IMR-90 (cell line): ENCODE measurements at regions not wholly inside any gene's neighbourhood (a gene's known extent, or its start where the extent isn't known, plus 50 kb on each side); places are given as distances from the start of the nearest gene placed in this dataset.

ENCODE experiments used
- ATAC-seq: fragments of 200-7000 bp; cut with Tn5 transposase; 2 replicates; pipeline ENCODE4 v1.9.1; 2020; ENCODE audit warnings: low read depth, mild to moderate bottlenecking, moderate library complexity
- BruUV-seq: library from RNA; stranded (reverse); fragments of 400-500 nt; replicated peaks from 2 replicates; lab custom pipeline; 2021; lab: Mats Ljungman, UMichigan
- CTCF ChIA-PET: fragments of 300-600 bp; formaldehyde crosslinking; extraction: SDS; loops from one replicate; lab custom pipeline; 2021; ENCODE audit warnings: antibody characterized with exemption; lab: Yijun Ruan, JAX
- POLR2A ChIA-PET: fragments of 300-600 bp; sonication (Branson Sonifier 250); formaldehyde crosslinking; loops from one replicate; lab custom pipeline; 2022; ENCODE audit warnings: antibody characterized with exemption; ENCODE audit not compliant: unreplicated experiment; lab: Charles Lee
- DNase-seq: peaks from one replicate; pipeline ENCODE4 v3.0.0; 2013
- H2AFZ ChIP-seq: replicated peaks from 2 replicates; pipeline ENCODE3; 2013; ENCODE audit warnings: low read length, mild to moderate bottlenecking; ENCODE audit not compliant: poor library complexity
- H2AK5ac ChIP-seq: 2 replicates; pipeline ENCODE4 v1.6.1; 2013; ENCODE audit warnings: low read depth, low read length, inconsistent platforms
- H2AK9ac ChIP-seq: replicated peaks from 2 replicates; pipeline ENCODE3; 2013; ENCODE audit warnings: mild to moderate bottlenecking, low read depth, low read length, moderate library complexity; ENCODE audit not compliant: poor library complexity
- H2BK120ac ChIP-seq: 2 replicates; pipeline ENCODE4 v1.6.1; 2013; ENCODE audit warnings: low read depth, low read length, inconsistent platforms
- H2BK15ac ChIP-seq: 3 replicates; pipeline ENCODE4 v1.6.1; 2013; ENCODE audit warnings: low read depth, low read length, inconsistent platforms
- H2BK20ac ChIP-seq: 2 replicates; pipeline ENCODE4 v1.6.1; 2013; ENCODE audit warnings: low read depth, mild to moderate bottlenecking, inconsistent platforms, low read length, moderate library complexity
- H2BK5ac ChIP-seq: 2 replicates; pipeline ENCODE4 v1.6.1; 2013; ENCODE audit warnings: mild to moderate bottlenecking, low read depth, low read length, inconsistent platforms; ENCODE audit not compliant: poor library complexity, severe bottlenecking
- H3K14ac ChIP-seq: replicated peaks from 2 replicates; pipeline ENCODE4 v1.6.1; 2013; ENCODE audit warnings: low read depth, low read length, inconsistent platforms
- H3K18ac ChIP-seq: 2 replicates; pipeline ENCODE4 v1.6.1; 2013; ENCODE audit warnings: low read depth, low read length, control low read depth
- H3K23ac ChIP-seq: 2 replicates; pipeline ENCODE4 v1.6.1; 2013; ENCODE audit warnings: low read depth, low read length, inconsistent platforms
- H3K27ac ChIP-seq: 2 replicates; pipeline ENCODE4 v1.5.1; 2013; ENCODE audit warnings: mild to moderate bottlenecking, control low read depth, low read length; ENCODE audit not compliant: insufficient read depth
- H3K27me3 ChIP-seq: 2 replicates; pipeline ENCODE4 v1.6.1; 2013; ENCODE audit warnings: low read length; ENCODE audit not compliant: control insufficient read depth, insufficient read depth
- H3K36me3 ChIP-seq: 2 replicates; pipeline ENCODE4 v1.6.1; 2013; ENCODE audit warnings: low read length, mixed read lengths; ENCODE audit not compliant: control insufficient read depth, insufficient read depth
- H3K4ac ChIP-seq: 2 replicates; pipeline ENCODE4 v1.6.1; 2013; ENCODE audit warnings: low read depth, low read length, inconsistent platforms
- H3K4me1 ChIP-seq: 2 replicates; pipeline ENCODE4 v1.6.1; 2013; ENCODE audit warnings: low read length, mixed read lengths; ENCODE audit not compliant: control insufficient read depth, insufficient read depth
- H3K4me2 ChIP-seq: 2 replicates; pipeline ENCODE4 v1.6.1; 2013; ENCODE audit warnings: low read depth, mild to moderate bottlenecking, control low read depth, low read length, moderate library complexity
- H3K4me3 ChIP-seq: 2 replicates; pipeline ENCODE4 v1.5.1; 2013; ENCODE audit warnings: low read depth, mild to moderate bottlenecking, control low read depth, low read length, moderate library complexity; ENCODE audit not compliant: insufficient read depth
- H3K56ac ChIP-seq: 2 replicates; pipeline ENCODE4 v1.6.1; 2013; ENCODE audit warnings: low read length, inconsistent platforms; ENCODE audit not compliant: insufficient read depth; ENCODE audit errors: extremely low read depth
- H3K79me1 ChIP-seq, 2 experiments: 2 replicates each; pipeline ENCODE4 v1.6.1; 2013; ENCODE audit warnings: low read length in 2 of 2, inconsistent platforms in 1 of 2, low read depth in 1 of 2
- H3K9ac ChIP-seq: 2 replicates; pipeline ENCODE4 v1.6.1; 2013; ENCODE audit warnings: low read depth, low read length, control low read depth
- H3K9me1 ChIP-seq: 2 replicates; pipeline ENCODE4 v1.6.1; 2013; ENCODE audit warnings: low read length, inconsistent platforms; ENCODE audit not compliant: insufficient read depth
- H3K9me3 ChIP-seq: 2 replicates; pipeline ENCODE4 v1.6.1; 2013; ENCODE audit warnings: low read length; ENCODE audit not compliant: control insufficient read depth, insufficient read depth
- H4K20me1 ChIP-seq: 2 replicates; pipeline ENCODE4 v1.6.1; 2013; ENCODE audit warnings: low read length, inconsistent platforms; ENCODE audit not compliant: insufficient read depth
- H4K5ac ChIP-seq: 2 replicates; pipeline ENCODE4 v1.6.1; 2013; ENCODE audit warnings: mild to moderate bottlenecking, low read depth, low read length, control low read depth
- H4K8ac ChIP-seq, 2 experiments: 2 replicates each; pipeline ENCODE4 v1.6.1; 2013; ENCODE audit warnings: low read depth in 2 of 2, low read length in 2 of 2, control low read depth in 1 of 2, inconsistent platforms in 1 of 2
- H4K91ac ChIP-seq: 2 replicates; pipeline ENCODE4 v1.6.1; 2013; ENCODE audit warnings: low read depth, low read length, inconsistent platforms; ENCODE audit not compliant: insufficient read depth
- FOS ChIP-seq: fragments of 150-350 bp; IDR thresholded peaks from 2 replicates; pipeline ENCODE4 v1.6.1; 2016; ENCODE audit warnings: low read depth, low read length
- POLR2A ChIP-seq: IDR thresholded peaks from 2 replicates; pipeline ENCODE4 v1.6.1; 2012; ENCODE audit warnings: mild to moderate bottlenecking, low read depth, low read length
- RAD21 ChIP-seq: IDR thresholded peaks from 2 replicates; pipeline ENCODE4 v1.6.1; 2012; ENCODE audit warnings: low read length, improper control_type of control experiment
- SMC3 ChIP-seq: fragments of 150-350 bp; IDR thresholded peaks from 2 replicates; pipeline ENCODE4 v1.6.1; 2016; ENCODE audit warnings: low read depth, mild to moderate bottlenecking, antibody characterized with exemption, low read length, moderate library complexity
- USF2 ChIP-seq: fragments of 150-350 bp; IDR thresholded peaks from 2 replicates; pipeline ENCODE4 v1.6.1; 2017; ENCODE audit warnings: mild to moderate bottlenecking, antibody characterized with exemption, low read length, low read depth
- WGBS, 2 experiments: methylation state at CpG; one replicate each; pipeline versions ENCODE4 v1.1.5 to v1.1.7; 2013; ENCODE audit warnings: missing lambda C conversion rate in 2 of 2; ENCODE audit not compliant: insufficient read length in 1 of 2; ENCODE audit errors: extremely low coverage in 2 of 2; 5-methylcytosine and 5-hydroxymethylcytosine counted together
- dilution Hi-C: fragments of 300-500 bp; cut with HindIII; formaldehyde crosslinking; loops from one replicate; pipeline ENCODE4 v1.14.3; 2018; ENCODE audit warnings: low sequenced_read_pairs; ENCODE audit not compliant: unreplicated experiment
- in situ Hi-C: fragments of 300-500 bp; cut with MboI; formaldehyde crosslinking; loops from 3 replicates; pipeline ENCODE4 v1.14.3; 2019; ENCODE audit warnings: low sequenced_read_pairs, inconsistent platforms, mixed read lengths
- intact Hi-C: fragments of 100-400 bp; cut with micrococcal nuclease; formaldehyde crosslinking; loops from 2 replicates; pipeline ENCODE4 v1.10.0; 2022

GRCh38 chr12:91892081-91892855 lies 253.4 kb downstream of the BTG1 start:
- Histone ChIP-seq H2BK120ac (no peak overlapping the region), H3K4ac (no peak overlapping the region), H4K20me1 (no peaks in the 10 kb centered on the region), H3K27me3 (no peaks in the 10 kb centered on the region), H3K4me2 (no peak overlapping the region), H3K9me3 (no peaks in the 10 kb centered on the region), H4K8ac (no peak overlapping the region), H2BK20ac (no peak overlapping the region), H3K79me1 (no peaks in the 10 kb centered on the region), H4K5ac (no peak overlapping the region), H3K9ac (no peak overlapping the region), H2BK5ac (no peak overlapping the region), H2AK9ac (no peak overlapping the region), H3K18ac (no peak overlapping the region), H4K91ac (no peak overlapping the region), H3K36me3 (no peaks in the 10 kb centered on the region), H3K56ac (no peak overlapping the region), H3K14ac (0 out of 2 replicates have a peak overlapping the region, but pooled peaks have one; percentile 1), H2AFZ (no peak overlapping the region), H3K23ac (no peak overlapping the region), H3K4me1 (peaks cover 2% of the 10 kb centered on the region; the same call in 1 of the 2 replicates), H3K9me1 (0 out of 2 replicates have a peak, but pooled peaks cover 2% of the 10 kb centered on the region), H3K4me3 (no peak overlapping the region), H2AK5ac (no peak overlapping the region), H2BK15ac (no peak overlapping the region), H3K27ac (no peak overlapping the region)
- in situ Hi-C loops, result no loop called here
- CTCF ChIA-PET, result no interaction called here
- DNase-seq (no peak), ATAC-seq (no peak)
- no TSS peak for BruUV-seq
- intact Hi-C loops, result no loop called here
- dilution Hi-C loops, result no loop called here
- TF ChIP-seq USF2 (no peak), FOS (no peak), RAD21 (no peak), SMC3 (no peak), POLR2A (no peak)
- WGBS, 2 experiments, result no CpG with 5 or more reads among the region's 4 CpGs
- POLR2A ChIA-PET, result no interaction called here
